C4-2B (cell line): ENCODE measurements at regions not wholly inside any gene's neighbourhood (a gene's known extent, or its start where the extent isn't known, plus 50 kb on each side); places are given as distances from the start of the nearest gene placed in this dataset.

Source experiments
- H3K27ac ChIP-seq: fragments of 450-650 bp; 2 replicates; pipeline ENCODE4 v1.5.1; 2017
- ZFX ChIP-seq: fragments of 450-650 bp; IDR thresholded peaks from 2 replicates; pipeline ENCODE4 v1.6.1; 2017
- TF ChIP-seq, protein P1 (sequence below): fragments of 450-650 bp; conservative IDR thresholded peaks from 2 replicates; pipeline ENCODE4 v1.5.1; 2017; ENCODE audit warnings: mild to moderate bottlenecking

DNA sequence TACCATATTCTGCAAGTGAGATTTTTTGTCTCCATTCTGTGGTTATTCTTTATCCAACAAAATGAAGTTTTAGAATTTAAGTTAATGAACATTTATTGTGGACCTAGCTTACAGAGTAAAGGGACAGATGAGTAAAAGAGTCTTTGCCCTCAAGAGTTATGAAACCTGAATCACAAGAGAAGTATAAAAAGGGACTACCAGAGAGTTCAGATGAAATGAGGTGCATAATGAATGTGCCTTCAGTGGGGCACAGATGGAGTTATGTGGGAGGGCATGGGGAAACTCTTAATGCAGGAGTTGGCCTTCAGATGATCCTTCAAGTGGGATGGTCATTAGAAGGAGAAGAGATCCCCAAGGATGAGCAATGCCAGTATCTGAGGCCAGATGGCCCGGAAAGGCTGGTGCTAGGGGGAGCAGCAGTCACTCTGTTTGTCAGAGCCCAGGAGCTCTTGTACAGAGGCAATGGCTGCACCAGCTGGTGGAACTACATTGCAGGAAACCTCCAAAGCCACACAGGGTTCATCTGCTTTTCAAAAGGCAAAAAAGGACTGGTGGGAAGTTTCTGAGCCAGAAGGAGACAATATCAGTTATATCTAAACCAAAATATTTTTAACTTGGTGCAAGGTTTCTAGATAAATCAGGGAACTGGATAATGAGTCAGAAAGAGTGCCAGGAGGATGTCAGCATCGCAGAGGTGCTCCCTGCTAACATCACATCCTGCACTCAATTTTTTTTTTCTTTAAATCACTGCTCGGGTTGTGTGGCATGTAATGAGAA, 162.0 kb downstream of the KLF6 start:
- TF ChIP-seq, protein P1, sequence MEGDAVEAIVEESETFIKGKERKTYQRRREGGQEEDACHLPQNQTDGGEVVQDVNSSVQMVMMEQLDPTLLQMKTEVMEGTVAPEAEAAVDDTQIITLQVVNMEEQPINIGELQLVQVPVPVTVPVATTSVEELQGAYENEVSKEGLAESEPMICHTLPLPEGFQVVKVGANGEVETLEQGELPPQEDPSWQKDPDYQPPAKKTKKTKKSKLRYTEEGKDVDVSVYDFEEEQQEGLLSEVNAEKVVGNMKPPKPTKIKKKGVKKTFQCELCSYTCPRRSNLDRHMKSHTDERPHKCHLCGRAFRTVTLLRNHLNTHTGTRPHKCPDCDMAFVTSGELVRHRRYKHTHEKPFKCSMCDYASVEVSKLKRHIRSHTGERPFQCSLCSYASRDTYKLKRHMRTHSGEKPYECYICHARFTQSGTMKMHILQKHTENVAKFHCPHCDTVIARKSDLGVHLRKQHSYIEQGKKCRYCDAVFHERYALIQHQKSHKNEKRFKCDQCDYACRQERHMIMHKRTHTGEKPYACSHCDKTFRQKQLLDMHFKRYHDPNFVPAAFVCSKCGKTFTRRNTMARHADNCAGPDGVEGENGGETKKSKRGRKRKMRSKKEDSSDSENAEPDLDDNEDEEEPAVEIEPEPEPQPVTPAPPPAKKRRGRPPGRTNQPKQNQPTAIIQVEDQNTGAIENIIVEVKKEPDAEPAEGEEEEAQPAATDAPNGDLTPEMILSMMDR: no peak
- no peak for TF ChIP-seq ZFX
- H3K27ac ChIP-seq: no peak overlapping the region

DNA sequence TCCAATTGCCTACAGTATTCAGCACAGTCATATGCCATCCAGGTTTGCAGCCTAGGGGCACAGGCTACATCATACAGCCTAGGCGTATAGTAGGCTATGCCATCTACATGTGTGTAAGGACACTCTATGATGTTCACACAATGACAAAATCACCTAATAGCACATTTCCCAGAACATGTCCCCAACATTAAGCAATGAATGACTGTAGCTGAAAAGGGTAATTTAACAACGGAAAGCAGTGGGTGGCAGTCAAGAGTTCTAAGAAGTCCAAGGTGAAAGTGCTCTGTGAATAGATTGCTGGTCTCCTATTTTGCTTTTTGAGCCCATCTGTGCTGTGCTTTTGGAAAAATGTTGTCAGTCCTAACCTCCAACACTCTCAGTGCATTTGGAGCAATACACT, 162.6 kb downstream of the KLF6 start:
- no peak overlapping the region for H3K27ac ChIP-seq
- TF ChIP-seq ZFX: no peak
- TF ChIP-seq, protein P1: no peak

DNA sequence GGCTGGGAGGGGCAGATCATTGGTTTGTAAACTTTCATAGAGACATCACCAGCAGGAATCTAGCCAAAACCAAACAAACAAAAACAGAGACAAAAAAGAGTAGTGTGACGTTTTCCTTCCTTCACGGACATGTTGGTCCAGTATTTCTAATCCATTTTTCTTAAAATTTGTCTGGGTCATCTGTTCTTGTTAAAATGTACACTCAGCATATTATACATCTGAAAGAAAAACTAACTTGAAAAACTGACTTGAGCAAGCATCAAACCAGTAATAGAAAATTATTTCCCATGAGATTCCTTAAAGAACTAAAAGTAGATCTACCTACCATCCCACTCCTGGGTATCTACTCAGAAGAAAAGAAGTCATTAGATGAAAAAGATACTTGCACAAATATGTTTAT, 164.2 kb downstream of the KLF6 start:
- TF ChIP-seq, protein P1: no peak
- no peak for TF ChIP-seq ZFX

DNA sequence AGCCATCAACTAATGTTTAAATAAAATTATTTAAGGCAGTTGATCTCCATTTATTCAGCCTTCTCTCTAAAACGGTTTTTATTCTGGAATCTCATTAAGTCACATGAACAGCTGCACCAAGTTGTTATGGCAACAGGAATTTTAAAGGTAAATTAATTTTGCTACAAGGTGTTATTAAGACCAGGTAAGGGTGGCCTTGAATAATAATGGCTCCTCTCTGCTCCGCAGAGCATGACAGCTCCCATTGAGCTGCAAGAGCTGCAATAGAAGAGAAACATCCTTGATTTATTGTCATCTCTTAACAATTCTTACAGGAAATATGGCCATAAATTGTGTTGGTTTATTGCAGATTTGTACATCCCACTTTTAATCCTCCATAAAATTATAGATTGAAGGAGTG, 165.8 kb downstream of the KLF6 start:
- no peak for TF ChIP-seq ZFX
- TF ChIP-seq, protein P1: no peak
- H3K27ac ChIP-seq: no peak overlapping the region

More for the DNA sequence above, 164.2 kb downstream of the KLF6 start:
- H3K27ac ChIP-seq: no peak overlapping the region

DNA sequence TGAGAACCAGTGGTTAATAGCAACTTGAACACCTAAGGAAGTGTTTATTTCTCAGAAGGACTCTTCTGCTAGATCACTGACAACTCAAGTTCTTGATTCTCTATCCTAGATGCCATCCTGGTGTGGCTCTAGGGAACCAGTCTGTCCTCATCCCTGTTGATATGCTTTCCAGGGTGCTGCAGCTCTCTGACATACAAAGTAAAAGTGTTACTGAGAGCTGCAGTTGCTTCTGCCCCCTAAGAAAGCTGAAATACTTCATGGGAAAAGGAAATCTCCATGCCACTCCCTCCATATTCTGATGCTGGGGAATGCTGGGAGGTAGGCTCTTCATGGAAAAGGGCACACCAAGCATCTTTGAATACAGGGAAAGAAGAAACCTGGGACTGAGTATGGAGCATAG, 168.1 kb downstream of the KLF6 start:
- no peak overlapping the region for H3K27ac ChIP-seq
- TF ChIP-seq, protein P1: no peak
- TF ChIP-seq ZFX: no peak

DNA sequence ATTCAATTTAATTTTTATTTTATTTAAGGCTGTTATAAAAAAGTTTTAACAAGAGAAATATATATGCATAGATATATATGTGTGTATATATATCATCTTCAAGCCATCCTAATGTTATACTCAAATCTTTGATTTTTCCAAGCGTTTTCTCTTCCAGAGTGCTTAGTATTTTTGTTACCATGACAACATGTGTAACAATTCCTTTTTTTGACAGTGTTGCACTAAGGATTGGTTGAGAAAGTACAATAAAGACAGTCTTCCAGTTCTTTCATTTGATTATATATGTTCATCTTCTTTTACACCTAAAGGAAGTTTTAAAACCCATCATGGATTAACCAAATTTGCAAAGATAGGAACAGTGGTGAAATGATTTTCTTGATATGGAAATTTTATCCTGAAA, 171.7 kb downstream of the KLF6 start:
- H3K27ac ChIP-seq: no peak overlapping the region
- TF ChIP-seq, protein P1: no peak
- no peak for TF ChIP-seq ZFX

DNA sequence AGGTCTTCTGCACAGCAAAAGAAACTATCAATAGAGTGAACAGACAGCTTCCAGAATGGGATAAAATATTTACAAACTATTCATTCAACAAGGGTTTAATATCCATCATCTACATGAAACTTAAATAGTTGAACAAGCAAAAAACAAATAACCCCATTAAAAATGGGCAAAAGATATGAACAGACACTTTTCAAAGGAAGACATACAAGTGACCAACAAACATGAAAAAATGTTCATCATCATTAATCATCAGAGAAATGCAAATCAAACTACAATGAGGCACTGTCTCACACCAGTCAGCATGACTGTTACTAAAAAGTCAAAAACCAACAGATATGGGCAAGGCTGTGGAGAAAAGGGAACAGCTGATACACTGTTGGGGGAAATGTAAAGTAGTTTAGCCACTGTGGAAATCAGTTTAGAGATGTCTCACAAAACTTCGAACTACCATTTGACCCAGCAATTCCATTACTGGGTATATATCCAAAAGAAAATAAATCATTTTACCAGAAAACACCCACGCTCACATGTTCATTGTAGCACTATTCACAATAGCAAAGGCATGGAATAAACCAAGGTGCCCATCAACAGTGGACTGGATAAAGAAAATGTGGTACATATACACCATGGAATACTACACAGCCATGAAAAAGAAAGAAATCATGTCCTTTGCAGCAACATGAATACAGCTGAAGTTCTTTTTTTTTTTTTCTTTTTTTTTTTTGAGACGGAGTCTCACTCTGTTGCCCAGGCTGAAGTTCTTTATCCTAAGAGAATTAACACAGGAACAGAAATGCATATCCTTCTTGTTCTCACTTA, 172.6 kb downstream of the KLF6 start:
- H3K27ac ChIP-seq: no peak overlapping the region
- TF ChIP-seq, protein P1: no peak
